ENCODE measurements at regions not wholly inside any gene's neighbourhood (a gene's known extent, or its start where the extent isn't known, plus 50 kb on each side); places are given as distances from the start of the nearest gene placed in this dataset.

DNA sequence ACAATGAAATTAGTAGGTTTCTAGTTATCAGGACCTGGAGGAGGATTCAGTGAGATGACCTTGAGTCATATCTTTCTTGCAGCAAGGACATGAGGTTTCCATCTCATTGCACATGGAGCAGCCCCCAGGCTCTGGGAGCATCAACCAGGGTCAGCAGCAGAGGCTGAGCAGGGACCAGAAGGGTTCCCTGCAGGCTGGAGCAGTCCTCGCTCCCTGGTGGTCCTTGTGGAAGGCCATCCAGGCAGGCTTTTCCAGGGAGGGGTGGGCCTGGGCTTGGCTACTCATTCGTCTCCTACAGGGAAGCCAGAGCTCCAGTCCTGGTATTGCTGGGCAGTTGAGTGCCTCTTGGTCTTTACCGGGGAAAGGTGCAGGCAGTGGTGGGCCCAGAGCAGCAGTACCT, 587.5 kb downstream of the GLRX3 start:
- TF ChIP-seq, protein P1, sequence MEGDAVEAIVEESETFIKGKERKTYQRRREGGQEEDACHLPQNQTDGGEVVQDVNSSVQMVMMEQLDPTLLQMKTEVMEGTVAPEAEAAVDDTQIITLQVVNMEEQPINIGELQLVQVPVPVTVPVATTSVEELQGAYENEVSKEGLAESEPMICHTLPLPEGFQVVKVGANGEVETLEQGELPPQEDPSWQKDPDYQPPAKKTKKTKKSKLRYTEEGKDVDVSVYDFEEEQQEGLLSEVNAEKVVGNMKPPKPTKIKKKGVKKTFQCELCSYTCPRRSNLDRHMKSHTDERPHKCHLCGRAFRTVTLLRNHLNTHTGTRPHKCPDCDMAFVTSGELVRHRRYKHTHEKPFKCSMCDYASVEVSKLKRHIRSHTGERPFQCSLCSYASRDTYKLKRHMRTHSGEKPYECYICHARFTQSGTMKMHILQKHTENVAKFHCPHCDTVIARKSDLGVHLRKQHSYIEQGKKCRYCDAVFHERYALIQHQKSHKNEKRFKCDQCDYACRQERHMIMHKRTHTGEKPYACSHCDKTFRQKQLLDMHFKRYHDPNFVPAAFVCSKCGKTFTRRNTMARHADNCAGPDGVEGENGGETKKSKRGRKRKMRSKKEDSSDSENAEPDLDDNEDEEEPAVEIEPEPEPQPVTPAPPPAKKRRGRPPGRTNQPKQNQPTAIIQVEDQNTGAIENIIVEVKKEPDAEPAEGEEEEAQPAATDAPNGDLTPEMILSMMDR (IDR thresholded peaks at IDR 0.05; ENCODE audit: insufficient read depth, low read length): no peak
- H3K27ac ChIP-seq (replicated peaks): no peak overlapping the region
- H3K27me3 ChIP-seq (ENCODE audit: insufficient read depth, poor library complexity, severe bottlenecking): no peaks in the 10 kb centered on the region
- no peak for DNase-seq (ENCODE audit: low read depth in 1 of 2, low spot score in 1 of 2)
- no peak overlapping the region for H3K4me3 ChIP-seq (replicated peaks; ENCODE audit: insufficient read depth, low read length)

DNA sequence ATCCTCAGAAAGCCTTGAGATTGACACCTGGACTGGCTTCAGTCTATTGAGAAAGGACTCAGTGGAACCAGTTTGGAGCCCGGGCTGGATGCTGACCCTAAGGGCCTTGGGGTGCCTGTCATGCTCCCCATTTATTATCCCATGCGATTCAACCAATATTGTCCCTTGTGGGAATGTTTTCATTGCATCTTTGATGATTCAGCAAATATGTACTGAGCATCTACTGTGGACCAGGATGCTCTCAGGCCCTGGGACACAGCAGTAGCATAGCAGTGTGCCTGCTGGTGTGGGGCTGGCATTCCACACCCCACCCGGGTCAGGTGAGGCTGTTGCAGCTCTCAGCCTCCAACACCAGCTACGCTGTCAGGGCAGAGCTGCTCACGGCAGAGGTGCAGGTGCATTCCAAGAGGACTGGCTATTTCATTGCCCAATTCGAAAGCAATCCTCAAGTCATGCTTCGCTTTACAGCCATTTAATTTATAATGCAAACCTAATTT, 586.0 kb downstream of the TCERG1L start:
- DNase-seq (ENCODE audit: low read depth in 1 of 2, low spot score in 1 of 2): no peak
- TF ChIP-seq, protein P2, sequence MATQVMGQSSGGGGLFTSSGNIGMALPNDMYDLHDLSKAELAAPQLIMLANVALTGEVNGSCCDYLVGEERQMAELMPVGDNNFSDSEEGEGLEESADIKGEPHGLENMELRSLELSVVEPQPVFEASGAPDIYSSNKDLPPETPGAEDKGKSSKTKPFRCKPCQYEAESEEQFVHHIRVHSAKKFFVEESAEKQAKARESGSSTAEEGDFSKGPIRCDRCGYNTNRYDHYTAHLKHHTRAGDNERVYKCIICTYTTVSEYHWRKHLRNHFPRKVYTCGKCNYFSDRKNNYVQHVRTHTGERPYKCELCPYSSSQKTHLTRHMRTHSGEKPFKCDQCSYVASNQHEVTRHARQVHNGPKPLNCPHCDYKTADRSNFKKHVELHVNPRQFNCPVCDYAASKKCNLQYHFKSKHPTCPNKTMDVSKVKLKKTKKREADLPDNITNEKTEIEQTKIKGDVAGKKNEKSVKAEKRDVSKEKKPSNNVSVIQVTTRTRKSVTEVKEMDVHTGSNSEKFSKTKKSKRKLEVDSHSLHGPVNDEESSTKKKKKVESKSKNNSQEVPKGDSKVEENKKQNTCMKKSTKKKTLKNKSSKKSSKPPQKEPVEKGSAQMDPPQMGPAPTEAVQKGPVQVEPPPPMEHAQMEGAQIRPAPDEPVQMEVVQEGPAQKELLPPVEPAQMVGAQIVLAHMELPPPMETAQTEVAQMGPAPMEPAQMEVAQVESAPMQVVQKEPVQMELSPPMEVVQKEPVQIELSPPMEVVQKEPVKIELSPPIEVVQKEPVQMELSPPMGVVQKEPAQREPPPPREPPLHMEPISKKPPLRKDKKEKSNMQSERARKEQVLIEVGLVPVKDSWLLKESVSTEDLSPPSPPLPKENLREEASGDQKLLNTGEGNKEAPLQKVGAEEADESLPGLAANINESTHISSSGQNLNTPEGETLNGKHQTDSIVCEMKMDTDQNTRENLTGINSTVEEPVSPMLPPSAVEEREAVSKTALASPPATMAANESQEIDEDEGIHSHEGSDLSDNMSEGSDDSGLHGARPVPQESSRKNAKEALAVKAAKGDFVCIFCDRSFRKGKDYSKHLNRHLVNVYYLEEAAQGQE (IDR thresholded peaks at IDR 0.05; ENCODE audit: insufficient replicate concordance, low read depth): no peak
- TF ChIP-seq, protein P1 (IDR thresholded peaks at IDR 0.05; ENCODE audit: insufficient read depth, low read length): no peak
- TF ChIP-seq POLR2AphosphoS5 (IDR thresholded peaks at IDR 0.05; ENCODE audit: low read depth): no peak
- H3K4me3 ChIP-seq (replicated peaks; ENCODE audit: insufficient read depth, low read length): no peak overlapping the region
- no peaks in the 10 kb centered on the region for H3K27me3 ChIP-seq (ENCODE audit: insufficient read depth, poor library complexity, severe bottlenecking)
- H3K27ac ChIP-seq (replicated peaks): no peak overlapping the region

DNA sequence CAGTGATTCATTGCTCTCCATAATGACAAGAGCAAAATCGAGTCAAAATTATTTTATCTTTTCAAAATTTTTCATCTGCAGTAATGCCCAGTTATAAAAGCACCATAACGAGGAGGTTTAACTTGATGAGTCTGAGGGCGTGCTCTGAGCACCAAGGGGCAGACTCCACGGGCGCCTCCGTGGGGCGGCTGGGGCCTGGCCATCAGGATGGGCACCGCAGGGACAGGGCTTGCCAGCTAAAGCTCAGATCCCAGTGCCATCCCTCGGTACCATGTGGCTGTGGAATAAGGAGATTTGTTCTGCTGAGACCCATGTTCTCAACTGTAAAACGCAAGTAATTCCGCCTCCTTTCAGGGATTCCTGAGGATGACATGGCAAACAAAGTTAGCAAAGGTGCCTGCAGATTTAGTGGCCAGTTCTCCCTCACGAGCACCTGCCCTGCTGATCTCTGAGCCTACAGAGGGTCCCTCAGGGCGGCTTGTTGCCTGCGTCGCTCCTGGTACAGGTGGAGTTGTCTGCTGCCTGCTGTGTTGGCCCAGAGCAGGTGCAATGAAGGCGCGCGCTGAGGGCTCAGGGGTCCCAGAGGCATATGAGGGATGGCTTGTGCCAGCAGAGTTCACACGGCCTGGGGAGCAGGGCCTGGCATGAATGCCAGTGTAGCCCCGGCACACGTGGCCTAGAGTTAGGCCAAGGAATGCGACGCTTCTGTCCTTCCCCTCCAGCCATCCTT, 584.4 kb downstream of the TCERG1L start:
- no peaks in the 10 kb centered on the region for H3K27me3 ChIP-seq (ENCODE audit: insufficient read depth, poor library complexity, severe bottlenecking)
- no peak for DNase-seq (ENCODE audit: low read depth in 1 of 2, low spot score in 1 of 2)
- H3K27ac ChIP-seq (replicated peaks): no peak overlapping the region
- H3K4me3 ChIP-seq (replicated peaks; ENCODE audit: insufficient read depth, low read length): no peak overlapping the region
- TF ChIP-seq POLR2AphosphoS5 (IDR thresholded peaks at IDR 0.05; ENCODE audit: low read depth) (no peak), GABPA (IDR thresholded peaks at IDR 0.05; ENCODE audit: low read depth) (no peak), SPI1 (IDR thresholded peaks at IDR 0.05; ENCODE audit: borderline replicate concordance, low read depth) (no peak)
- TF ChIP-seq, protein P1 (IDR thresholded peaks at IDR 0.05; ENCODE audit: insufficient read depth, low read length): no peak
- TF ChIP-seq, protein P2 (IDR thresholded peaks at IDR 0.05; ENCODE audit: insufficient replicate concordance, low read depth): no peak
